DMS53 (cell line): ENCODE measurements at regions not wholly inside any gene's neighbourhood (a gene's known extent, or its start where the extent isn't known, plus 50 kb on each side); places are given as distances from the start of the nearest gene placed in this dataset.
"Not testable (repeated sequence)": the region's sequence is repeated elsewhere in the genome, so short reads cannot be mapped to it uniquely, and the experiment has no call there.

Source experiments
- DNase-seq: peaks from one replicate; lab custom pipeline; 2025; lab: John Stamatoyannopoulos, UW

DNA sequence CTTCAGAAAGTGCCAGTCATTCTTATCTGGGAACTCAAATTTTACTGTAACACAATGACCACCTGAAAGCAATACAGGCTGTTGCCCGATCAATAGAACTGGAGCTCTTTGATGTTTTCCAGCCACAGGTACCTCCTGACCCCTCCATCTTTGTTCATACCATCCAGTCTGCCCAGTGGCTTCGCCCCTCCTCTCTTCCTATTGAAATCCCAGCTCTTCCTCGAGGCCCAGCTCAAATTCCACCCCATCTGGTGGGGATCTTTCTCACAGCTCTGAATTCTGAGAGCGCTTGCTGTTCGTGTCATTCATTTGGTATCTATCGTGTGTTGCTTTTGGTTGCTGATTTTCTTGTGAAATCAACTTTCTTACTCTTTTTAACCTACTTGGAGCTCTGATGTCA is 87.9 kb upstream of the CNKSR3 start:
- no peak for DNase-seq

DNA sequence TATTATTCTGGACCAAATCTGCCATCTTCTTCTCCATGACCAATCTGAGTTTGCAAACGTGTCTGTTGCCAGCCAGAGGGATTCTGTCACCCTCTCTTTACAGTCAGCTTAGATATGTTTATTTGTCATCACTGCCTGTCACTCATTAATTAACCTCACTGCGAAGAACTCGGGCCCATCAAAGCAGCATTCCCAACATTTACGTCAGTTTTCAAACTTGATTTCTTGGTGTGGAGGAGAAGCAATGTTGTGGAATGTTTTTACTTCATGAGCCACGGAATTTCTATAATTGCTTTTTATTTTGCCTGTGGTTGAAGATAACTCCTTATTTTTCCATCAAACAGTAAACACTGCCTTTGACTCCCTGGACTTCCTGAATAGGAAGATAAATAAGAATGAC is 91.8 kb upstream of the CNKSR3 start:
- DNase-seq = peak; percentile 24

DNA sequence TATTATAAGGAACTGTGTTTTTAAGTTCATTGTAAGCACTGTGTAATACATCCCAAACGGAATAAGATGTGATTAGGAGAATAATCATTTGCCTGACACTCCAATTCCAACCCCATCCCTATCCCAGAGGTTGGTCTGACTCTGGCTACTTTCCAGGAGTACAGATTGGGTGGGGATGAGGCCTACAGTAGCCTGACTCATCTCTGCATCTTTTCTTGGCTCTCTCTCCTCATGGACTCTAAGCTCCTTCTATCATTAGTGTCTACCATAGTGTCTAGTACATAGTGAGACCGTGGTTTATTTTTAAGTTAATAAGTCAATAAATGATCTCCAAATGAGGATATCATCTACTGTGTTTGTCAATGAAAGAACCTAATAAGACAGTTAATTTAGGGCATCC is 92.2 kb upstream of the CNKSR3 start:
- peak; percentile 32 for DNase-seq

DNA sequence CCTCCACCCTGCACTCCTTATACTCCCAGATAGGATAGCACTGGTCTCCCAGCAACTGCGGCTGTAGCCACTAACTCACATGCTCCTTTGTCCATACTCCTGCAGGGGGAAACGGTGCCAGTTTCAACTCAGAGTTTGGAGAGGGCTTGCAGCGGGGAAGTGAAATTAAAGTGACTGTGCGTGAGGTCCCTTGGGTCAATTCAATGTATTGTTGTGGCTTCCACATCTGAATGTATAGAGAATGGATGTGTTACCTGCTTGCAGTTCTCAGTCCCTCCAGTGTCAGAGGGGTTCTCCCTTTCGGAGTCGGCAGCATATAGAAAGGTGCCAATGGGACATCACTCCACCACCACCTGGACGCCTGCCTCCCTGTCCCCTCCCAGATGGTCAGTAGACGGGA is 93.6 kb upstream of the CNKSR3 start:
- DNase-seq = peak; percentile 42

DNA sequence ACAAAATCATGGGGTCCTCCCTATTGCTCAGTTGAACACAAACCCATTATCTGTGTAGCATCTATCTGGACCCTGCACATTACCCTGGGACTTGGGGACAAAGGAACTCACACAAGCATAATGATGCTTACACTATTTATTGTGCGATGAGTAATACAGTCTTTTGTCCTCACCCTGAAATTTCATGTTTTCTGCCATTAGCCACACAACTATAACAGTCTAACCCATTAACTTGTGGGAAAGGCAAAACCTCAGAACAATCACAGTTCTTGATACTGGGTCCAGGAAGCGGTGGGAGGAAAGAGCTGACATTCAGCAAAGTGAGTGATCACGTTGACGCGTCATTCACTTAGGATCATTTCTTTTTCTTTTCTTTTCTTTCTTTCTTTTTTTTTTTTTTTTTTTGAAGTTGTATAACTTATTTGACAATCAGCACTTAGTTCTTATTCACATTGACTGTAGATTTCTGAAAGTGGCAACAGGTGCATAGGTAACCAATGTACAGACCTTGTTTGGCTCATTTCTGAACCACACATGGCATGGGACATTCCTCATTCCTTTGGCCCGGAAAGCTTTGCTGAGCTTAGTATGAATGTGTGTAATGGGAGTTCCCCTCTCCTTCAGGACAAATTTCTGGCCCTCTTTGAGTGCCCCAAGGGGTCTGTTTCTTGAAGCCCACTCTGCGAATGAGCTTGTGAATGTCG is 94.8 kb upstream of the CNKSR3 start:
- DNase-seq = peak; percentile 49

DNA sequence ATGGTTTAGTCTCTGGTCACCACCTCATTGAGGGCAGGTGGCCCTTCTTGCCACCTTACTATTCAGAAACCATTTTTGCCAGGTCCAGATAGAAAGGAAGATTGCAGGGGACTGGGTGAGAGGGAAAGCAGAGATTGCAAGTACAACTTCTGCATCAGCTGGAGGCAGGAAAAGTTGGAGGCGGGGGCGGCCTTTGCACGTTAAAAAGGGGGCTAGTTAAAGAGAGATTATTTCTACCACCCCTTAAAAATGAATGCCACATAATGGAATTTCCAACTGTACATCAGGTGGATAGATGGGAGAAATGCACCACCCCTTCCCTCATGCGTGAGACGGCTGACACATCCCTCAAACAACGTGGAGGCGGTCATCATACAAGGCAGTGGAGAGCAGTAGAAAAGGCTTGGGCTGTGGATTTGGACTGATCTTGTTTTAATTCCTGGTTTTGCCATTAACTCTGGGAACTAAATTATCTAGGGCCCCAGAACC is 95.4 kb upstream of the CNKSR3 start:
- no peak for DNase-seq

DNA sequence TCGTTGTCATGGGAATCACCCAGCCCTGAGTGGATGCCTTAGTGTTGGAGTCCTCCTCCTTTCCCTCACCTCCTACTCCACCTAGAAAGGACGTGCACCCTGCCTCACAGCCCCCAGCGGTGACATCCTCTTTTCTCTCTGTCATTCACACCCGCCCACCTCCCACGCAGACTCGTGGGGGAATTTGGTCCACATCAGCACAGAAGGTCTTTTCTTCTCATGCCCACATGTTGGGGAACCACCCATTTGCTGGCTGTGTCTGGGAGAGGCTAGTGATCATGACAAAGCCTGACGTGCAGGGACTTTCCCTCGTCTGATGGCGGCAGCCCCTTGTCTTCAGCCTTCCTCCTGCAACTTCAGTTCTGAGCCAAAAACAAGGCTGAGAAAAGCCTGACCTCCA is 96.0 kb upstream of the CNKSR3 start:
- DNase-seq = peak; percentile 11

DNA sequence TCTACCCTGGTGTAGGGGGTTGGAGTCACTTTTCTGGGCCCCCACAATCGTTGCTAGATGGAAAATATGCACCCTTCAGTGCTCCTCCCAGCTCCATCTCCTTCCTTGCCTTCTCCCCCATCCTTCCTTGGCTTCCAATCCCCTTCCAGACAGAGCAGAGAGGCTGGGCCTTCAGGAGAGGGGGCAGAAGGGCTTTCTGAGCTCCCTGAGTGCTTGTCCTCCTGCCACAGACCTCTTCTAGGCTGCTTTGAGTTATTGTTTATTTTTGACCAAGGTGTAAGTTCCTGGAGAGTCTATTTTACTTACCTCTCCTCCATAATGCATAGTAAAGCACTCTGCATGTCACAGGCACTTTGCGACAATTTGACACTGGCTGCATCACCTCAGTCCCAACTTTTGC is 96.4 kb upstream of the CNKSR3 start:
- DNase-seq = no peak

DNA sequence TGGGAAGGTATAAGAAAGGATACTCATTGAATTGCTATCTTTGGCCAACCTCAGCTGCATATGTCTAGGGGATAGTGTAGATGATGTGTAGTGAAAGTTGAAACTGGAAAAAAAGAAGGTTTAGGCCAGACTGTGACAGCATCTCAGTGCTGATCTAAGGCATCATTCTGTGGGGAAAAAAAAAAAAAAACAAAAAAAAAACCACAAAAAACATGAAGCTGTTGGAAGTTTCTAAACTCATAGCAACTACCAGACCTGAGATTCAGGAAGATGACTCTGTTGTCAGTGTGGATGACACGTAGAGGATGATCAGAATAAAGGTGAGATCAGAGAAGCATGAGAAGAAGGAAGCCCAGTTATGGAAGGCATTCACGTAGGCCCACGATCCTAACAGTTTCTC is 100.8 kb upstream of the CNKSR3 start:
- no peak for DNase-seq

DNA sequence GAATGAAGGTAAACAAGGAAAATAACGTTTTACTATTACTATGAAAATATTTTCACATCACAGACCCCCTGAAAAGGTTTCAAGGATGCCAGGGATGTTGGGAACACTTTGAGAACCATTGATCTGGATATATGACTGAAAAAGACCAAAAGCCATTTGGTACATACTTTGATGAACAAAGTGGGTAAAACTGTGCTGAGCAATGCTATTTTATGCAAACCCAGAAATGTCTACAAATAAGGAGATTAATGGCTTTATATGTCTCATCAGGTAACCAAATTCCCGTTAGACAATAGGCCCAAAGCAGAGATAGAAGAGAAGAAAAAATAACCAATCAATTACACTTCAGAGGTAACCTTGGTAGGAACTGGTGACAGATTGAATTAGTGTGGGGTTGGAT is 101.4 kb upstream of the CNKSR3 start:
- DNase-seq = no peak

DNA sequence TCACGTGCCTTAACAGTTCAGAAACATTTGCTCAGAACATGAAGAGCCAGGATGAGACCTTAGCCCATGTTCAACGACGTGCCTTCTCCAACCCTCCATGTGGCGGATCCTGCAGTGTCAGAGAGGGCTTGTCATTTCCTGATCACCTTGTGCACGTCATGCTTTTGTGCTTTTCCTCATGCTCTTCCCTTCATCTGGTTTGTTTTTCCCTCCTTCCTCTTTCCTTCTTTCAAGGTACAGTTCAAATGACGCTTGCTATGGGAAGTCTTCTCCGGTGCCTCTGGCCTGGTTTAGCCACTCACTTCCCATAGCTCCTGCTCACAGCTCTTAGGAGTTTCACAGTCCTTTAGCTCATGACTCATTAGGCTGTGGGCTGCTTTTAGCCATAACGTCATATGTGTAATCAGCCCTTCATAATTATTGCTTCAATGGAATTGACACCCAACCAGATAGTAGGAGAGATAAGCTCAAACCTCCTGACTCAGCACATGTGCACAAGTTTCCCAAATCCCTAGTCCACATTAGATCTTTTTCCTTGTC is 102.7 kb upstream of the CNKSR3 start:
- peak; percentile 93 for DNase-seq

DNA sequence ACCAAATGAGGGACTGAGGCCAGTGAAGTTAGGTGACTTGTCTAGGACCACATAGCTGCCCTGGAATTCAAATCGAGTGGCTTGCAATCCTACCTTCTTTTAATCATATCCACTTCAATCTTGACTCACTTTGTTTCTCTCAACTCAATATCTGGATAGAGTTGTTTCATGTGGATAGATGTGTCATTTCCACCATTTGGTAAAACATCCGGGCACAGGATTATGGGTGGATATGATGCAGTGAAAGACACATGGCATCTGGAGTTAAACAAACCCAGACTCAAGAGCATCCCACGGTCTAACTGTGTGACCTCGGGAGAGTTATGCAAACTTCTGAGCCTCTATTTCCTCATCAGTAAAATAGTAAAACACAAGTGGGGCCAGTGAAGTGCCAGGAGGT is 103.6 kb upstream of the CNKSR3 start:
- DNase-seq = peak; percentile 26

DNA sequence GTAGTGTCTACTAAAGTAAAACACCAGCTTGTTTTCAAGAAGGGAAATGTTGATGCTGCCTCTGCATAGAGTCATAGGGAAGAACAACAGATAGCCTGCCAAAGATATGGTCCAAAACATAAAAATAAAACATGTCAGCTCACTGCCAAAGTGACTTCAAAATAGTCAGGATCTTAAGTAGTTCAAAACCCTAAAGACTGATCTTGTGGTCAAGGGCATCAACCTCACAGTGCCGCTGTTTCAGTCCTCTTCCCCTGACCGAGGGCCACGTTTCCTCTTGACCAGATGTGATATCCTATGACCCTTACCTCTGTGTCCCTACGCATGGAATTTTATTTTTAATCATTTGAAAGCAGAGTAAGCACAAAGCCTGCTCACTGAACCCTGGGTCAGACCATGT is 104.2 kb upstream of the CNKSR3 start:
- no peak for DNase-seq

DNA sequence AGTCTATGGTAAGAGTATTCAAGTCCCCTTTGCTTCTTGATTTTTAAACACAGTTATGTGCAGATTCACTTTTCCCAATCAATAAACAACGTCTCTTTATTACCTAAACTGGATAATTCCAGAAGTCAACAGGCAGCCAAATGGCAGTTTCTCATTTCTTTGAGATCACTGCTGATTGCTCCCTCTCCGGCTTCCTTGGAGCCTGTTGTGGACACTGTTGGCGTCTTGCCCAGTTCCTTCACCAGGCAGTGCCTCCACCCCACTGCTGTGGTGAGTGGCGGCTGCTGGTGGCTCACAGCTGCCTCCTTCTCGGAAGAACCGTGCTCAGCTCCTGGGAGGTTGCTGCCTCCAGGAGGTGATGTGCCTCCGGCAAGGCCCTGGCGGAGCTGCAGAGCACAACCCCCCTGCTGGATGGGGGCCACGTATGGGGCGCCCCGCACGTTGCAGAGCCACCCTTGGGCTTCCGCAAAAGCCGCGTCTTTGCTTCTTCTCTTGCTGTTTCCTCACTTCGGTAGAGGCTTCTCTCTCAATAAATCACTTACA is 105.1 kb upstream of the CNKSR3 start:
- peak; percentile 93 for DNase-seq

DNA sequence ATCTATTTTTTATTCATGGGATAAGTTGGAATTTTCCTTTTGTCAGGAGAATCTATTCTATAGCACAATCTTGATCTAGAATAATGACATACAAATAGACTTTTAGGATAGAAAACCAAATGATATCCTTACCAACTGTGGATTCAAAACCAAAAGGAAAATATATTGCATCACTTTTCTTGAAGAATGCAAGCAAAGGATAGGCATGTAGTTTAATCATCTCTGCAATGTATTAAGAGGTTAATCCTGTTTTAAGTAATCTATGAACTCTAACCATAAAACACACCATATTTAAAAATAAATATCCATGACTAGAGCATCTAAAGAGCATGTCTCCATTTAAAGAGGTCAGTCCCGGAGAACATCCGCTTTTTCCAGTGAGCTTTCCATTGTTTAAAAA is 106.7 kb upstream of the CNKSR3 start:
- no peak for DNase-seq

DNA sequence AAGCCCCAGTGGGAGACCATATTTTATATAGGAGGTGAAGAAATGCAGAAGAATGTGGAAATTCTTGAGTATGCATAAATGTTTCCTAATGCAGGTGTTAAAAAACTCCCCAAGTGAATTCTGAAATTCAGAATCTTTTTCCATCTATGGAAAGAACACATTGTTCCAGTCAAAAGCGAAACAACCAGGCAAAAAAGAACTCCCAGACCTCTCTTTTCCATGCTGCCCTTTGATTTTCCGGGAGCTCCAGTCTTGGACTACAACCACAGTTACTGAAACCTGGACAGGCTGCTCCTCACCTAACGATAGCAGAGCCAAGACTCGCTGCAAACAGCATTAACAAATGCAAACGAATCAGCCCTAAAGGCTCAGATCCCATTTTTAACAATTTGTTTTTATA is 108.7 kb upstream of the CNKSR3 start:
- DNase-seq = no peak

DNA sequence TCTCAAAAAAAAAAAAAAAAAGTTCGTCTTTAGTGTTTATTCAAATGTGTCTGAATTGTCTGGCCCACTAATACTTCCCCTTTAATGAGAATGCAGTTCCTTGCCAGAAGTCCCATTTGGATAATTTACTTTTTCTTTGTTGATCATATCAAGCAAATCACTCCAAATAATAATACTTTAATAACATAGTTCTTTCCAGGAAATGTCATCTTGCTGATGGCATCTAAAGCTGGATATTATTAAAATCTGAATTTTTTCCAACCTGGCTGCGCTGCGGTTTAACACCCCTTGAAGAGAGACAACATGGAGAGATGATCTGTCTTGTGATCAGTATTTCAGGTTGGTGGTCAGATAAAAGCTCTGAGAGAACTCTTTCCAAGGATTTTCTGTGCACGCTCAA is 111.2 kb upstream of the CNKSR3 start:
- no peak for DNase-seq

DNA sequence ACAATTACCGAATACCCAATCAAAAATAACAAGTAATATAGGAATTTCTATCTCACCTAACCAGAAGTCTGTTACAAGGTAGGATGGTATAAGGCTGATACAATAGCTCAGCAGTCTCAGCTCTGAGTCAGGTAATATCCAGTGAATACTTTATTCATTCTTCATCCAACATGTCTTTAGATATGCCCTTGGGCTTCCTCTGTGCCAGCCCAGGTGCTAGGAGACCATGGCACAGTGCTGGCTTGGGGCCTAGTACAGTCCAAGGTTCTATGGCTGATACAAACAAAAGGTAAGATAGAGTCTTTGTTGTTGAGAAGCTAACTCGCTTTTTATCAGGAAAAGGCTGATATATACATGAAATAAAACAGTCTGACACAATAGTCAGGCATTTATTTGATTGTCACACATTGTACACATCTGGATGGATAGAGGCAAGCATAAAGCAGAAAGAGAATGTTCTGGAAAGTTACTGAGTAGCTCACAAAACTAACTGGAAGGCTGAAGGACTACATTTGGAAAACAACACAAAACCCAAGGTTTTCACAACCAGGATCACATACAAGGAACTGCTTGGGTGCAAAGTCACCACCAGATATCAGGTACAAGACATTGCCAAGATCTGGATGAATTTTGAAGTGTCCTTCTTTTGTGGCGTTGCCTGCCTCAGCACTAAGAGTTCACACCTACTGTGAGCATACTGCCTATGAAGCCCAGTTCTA is 110.4 kb upstream of the SCAF8 start:
- DNase-seq = no peak

DNA sequence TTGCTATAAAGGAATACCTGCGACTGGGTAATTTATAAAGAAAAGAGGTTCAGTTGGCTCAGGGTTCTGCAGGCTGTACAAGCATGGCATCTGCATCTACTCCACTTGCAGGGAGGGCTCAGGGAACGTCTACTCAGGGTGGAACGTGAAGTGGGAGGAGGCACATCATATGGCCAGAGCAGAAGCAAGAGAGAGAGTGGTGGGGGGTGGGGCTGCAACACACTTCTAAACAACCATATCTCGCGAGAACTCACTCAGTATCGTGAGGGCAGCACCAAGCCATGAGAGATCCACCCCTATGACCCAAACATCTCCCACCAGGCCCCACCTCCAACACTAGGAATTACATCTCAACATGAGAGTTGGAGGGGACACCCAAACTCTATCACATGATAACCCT is 109.8 kb upstream of the SCAF8 start:
- DNase-seq = no peak

DNA sequence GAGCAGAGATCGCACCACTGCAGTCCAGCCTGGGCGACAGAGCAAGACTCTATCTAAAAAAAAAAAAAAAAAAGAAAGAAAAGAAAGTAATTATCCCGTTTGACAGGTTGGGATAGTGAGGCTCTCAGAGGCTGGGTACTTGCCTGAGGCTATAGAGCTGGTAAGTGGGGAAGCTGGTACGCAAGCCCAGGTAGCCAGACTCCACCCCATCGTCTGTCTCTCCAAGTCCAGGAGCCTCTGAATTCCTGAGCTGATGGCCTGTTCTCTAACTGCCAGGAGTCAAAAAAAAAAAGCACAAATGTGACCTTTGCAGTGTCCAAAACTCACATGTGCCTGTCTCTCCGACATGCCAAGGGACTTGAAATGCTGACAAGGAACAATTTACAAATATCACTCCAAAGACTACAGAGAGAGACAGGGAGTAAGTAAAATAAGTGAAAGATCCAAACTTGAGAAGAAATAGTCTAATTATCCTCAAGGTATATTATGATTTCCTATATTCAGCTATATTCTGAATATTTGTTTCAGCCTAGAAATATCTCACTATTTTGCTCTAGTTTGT is 109.1 kb upstream of the SCAF8 start:
- no peak for DNase-seq

DNA sequence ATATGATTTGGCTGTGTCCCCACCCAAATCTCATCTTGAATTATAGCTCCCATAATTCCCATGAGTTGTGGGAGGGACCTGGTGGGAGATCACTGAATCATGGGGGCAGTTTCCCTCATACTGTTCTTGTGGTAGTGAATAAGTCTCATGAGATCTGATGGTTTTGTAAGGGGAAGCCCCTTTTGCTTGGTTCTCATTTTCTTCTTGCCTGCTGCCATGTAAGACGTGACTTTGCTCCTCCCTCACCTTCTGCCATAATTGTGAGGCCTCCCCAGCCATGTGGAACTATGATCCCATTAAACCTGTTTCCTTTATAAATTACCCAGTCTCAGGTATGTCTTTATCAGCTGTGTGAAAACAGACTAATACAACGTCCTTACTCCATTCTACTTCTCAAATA is 108.5 kb upstream of the SCAF8 start:
- DNase-seq = not testable (repeated sequence)

DNA sequence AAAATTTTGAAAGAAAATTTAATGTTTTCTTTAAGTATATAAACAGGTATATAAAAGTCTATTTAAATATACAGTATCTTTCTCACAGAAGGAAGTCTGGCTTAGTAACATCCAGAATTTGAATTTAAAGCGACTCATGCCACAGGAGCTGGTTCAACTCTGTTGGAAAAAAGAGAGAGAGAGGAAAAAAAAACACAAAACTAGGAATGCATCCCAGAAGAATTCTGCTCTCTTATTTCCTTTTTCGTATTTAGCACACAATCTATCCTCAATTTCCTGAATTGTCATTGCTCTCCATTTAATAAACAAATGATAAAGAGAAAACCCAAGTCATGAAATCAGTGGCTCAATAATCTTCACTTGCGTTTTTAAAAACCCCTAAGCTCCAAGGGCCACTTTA is 107.5 kb upstream of the SCAF8 start:
- no peak for DNase-seq

DNA sequence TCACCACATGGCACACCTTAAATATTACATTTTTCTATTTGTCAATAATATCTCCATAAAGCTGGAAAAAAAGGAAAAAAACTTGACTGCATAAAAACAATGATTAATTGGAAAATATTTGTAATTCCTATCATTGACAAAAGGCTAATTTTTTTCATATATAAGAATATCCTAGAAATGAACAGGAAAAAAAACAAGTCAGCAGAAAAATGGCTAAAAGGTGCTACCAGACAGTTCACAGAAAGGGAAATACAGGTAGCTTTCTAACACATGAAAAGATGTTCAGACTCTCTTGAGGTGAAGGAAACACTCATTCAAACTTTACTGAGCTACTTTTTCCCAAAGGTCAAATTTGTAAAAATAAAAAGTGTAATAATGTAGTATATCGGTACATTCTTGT is 104.1 kb upstream of the SCAF8 start:
- DNase-seq = no peak
